ENCODE measurements at regions not wholly inside any gene's neighbourhood (a gene's known extent, or its start where the extent isn't known, plus 50 kb on each side); places are given as distances from the start of the nearest gene placed in this dataset.

GRCh38 chr11:96708219-96708878, 318.5 kb downstream of the JRKL start:
- H3K4me3 ChIP-seq (ENCODE audit: low read depth, low read length): no peak overlapping the region
- TF ChIP-seq, protein P1, sequence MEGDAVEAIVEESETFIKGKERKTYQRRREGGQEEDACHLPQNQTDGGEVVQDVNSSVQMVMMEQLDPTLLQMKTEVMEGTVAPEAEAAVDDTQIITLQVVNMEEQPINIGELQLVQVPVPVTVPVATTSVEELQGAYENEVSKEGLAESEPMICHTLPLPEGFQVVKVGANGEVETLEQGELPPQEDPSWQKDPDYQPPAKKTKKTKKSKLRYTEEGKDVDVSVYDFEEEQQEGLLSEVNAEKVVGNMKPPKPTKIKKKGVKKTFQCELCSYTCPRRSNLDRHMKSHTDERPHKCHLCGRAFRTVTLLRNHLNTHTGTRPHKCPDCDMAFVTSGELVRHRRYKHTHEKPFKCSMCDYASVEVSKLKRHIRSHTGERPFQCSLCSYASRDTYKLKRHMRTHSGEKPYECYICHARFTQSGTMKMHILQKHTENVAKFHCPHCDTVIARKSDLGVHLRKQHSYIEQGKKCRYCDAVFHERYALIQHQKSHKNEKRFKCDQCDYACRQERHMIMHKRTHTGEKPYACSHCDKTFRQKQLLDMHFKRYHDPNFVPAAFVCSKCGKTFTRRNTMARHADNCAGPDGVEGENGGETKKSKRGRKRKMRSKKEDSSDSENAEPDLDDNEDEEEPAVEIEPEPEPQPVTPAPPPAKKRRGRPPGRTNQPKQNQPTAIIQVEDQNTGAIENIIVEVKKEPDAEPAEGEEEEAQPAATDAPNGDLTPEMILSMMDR (conservative IDR thresholded peaks at IDR 0.05; ENCODE audit: low read depth, low read length): no peak
- DNase-seq (ENCODE audit: low read depth): no peak

DNA sequence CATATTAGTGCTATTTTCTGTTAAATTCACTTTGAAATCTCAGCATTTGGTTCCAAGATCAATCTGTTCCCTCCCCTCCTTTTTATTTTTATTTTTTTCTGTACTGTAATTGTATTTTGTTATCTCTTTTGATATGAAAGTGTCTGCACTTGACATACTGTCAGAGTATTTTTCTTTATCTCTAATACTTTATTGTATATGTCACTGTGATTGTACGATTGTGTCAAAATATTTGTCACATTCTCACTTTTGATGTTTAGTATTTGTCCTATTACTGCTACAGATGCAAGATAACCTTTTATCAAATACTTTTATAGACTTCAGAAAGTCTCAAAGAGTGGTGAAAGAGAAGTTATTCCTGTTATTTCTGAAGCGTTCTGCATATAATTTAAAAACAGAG, 323.5 kb downstream of the JRKL start:
- TF ChIP-seq, protein P1 (conservative IDR thresholded peaks at IDR 0.05; ENCODE audit: low read depth, low read length): no peak
- no peak for DNase-seq (ENCODE audit: low read depth)
- no peak overlapping the region for H3K4me3 ChIP-seq (ENCODE audit: low read depth, low read length)

DNA sequence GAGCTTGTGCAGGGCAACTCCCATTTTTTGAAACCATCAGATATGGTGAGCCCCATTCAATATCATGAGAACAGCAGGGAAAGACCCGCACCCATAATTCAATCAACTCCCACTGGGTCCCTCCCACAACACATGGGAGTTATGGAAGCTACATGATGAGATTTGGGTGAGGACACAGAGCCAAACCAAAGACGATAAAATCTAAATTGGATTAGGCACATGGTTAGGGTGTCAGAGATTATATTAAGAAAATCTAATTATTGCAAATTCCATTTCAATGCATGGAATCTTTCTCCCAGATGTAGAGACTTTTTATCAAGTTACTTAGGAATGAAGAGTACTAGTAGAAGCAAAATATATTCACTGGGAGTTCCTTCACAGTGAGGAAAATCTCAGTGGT, 324.9 kb downstream of the JRKL start:
- DNase-seq (ENCODE audit: low read depth): no peak
- H3K4me3 ChIP-seq (ENCODE audit: low read depth, low read length): no peak overlapping the region
- TF ChIP-seq, protein P1 (conservative IDR thresholded peaks at IDR 0.05; ENCODE audit: low read depth, low read length): no peak

GRCh38 chr11:96715208-96715607, 325.4 kb downstream of the JRKL start:
- no peak for DNase-seq (ENCODE audit: low read depth)
- no peak overlapping the region for H3K4me3 ChIP-seq (ENCODE audit: low read depth, low read length)
- TF ChIP-seq, protein P1 (conservative IDR thresholded peaks at IDR 0.05; ENCODE audit: low read depth, low read length): no peak

GRCh38 chr11:96736601-96737000, 346.8 kb downstream of the JRKL start:
- H3K4me3 ChIP-seq (ENCODE audit: low read depth, low read length): no peak overlapping the region
- DNase-seq (ENCODE audit: low read depth): no peak
- TF ChIP-seq, protein P1 (conservative IDR thresholded peaks at IDR 0.05; ENCODE audit: low read depth, low read length): no peak

DNA sequence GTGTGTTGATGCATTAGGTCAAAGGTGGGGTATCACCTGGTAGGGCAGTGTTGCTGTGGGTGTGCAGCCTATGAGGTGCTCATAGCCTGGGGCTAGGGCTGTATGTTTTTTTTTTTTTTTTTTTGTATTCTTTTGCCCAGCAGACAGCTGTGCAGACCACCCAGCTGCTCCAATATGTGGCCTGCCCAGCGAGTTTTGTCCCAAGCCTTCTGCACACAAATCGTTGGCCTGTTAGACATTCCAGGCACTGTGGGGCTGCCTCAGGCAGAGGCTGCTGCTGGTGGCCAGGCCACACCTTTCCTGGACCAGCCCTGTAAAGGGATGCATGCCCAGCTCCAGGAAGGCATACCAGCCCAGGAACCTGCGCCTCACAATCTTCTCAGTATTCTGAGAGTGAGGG, 348.5 kb downstream of the JRKL start:
- TF ChIP-seq, protein P1 (conservative IDR thresholded peaks at IDR 0.05; ENCODE audit: low read depth, low read length): no peak
- no peak for DNase-seq (ENCODE audit: low read depth)
- no peak overlapping the region for H3K4me3 ChIP-seq (ENCODE audit: low read depth, low read length)

DNA sequence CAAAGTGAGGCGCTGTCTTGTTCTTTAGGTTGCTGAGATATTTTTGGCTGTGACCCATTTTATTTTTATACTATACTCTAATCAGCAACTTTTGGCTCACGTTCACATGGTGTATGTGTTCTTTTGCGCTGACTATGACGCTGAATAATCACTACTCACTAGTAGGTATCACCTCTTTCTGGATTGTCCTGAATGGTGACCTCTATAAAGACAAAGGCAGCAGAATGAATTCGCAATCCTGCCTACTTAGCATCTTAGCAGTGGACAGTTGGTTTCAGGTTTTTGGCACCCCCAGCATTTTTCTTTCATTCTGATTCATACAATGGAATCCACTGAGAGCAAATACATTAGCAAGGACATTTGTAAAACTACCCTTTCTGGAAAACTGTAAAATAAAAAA, 351.3 kb downstream of the JRKL start:
- no peak for DNase-seq (ENCODE audit: low read depth)

More for the DNA sequence above, 351.3 kb downstream of the JRKL start:
- TF ChIP-seq, protein P1 (conservative IDR thresholded peaks at IDR 0.05; ENCODE audit: low read depth, low read length): no peak
- H3K4me3 ChIP-seq (ENCODE audit: low read depth, low read length): no peak overlapping the region
